ENCODE measurements at regions not wholly inside any gene's neighbourhood (a gene's known extent, or its start where the extent isn't known, plus 50 kb on each side); places are given as distances from the start of the nearest gene placed in this dataset.

DNA sequence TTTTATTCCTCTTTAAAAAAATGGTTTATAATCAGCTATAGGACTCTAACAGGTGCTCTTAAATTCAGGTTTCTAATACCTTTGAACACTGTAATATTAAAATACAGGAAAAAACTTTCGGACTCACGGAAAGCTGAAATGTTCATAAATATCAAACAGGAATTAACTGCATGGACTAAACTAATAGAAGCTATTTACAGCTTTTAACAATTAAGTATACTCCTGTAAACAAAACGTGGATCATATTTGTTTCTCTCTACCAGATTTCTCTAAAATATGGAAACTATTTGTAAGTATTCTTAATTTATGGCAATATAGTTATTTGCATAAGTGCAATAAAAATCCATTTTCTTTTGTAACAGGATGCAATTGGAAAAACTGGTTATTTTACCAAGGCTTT is 108.9 kb upstream of the RESF1 start:
- FAIRE-seq (no peak), DNase-seq (ENCODE audit: low read depth) (no peak)
- no peak overlapping the region for H2AFZ ChIP-seq (ENCODE audit: low read depth, low read length)
- no peak overlapping the region for H3K9ac ChIP-seq (ENCODE audit: low read length)
- H3K4me3 ChIP-seq (ENCODE audit: insufficient read depth, low read depth, low read length) = no peak overlapping the region
- H4K20me1 ChIP-seq (ENCODE audit: insufficient read depth, low read length) = no peaks in the 10 kb centered on the region
- no peaks in the 10 kb centered on the region for H3K79me2 ChIP-seq (ENCODE audit: insufficient read depth, low read length)
- no peak overlapping the region for H3K4me3 Mint-ChIP-seq (ENCODE audit: unreplicated experiment)
- H3K9me3 Mint-ChIP-seq (ENCODE audit: unreplicated experiment) = peaks cover 27% of the 10 kb centered on the region
- H3K27ac Mint-ChIP-seq (ENCODE audit: unreplicated experiment) = no peak overlapping the region
- H3K4me1 Mint-ChIP-seq (ENCODE audit: low read depth, unreplicated experiment) = no peaks in the 10 kb centered on the region
- H3K36me3 Mint-ChIP-seq (ENCODE audit: low read depth, unreplicated experiment) = no peaks in the 10 kb centered on the region
- TF ChIP-seq EZH2 (IDR thresholded peaks at IDR 0.05; ENCODE audit: insufficient read depth, low read length) = no peak
- TF ChIP-seq, protein P1, sequence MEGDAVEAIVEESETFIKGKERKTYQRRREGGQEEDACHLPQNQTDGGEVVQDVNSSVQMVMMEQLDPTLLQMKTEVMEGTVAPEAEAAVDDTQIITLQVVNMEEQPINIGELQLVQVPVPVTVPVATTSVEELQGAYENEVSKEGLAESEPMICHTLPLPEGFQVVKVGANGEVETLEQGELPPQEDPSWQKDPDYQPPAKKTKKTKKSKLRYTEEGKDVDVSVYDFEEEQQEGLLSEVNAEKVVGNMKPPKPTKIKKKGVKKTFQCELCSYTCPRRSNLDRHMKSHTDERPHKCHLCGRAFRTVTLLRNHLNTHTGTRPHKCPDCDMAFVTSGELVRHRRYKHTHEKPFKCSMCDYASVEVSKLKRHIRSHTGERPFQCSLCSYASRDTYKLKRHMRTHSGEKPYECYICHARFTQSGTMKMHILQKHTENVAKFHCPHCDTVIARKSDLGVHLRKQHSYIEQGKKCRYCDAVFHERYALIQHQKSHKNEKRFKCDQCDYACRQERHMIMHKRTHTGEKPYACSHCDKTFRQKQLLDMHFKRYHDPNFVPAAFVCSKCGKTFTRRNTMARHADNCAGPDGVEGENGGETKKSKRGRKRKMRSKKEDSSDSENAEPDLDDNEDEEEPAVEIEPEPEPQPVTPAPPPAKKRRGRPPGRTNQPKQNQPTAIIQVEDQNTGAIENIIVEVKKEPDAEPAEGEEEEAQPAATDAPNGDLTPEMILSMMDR (IDR thresholded peaks at IDR 0.05; ENCODE audit: insufficient read depth, low read depth, low read length) = no peak
- H3K36me3 ChIP-seq (ENCODE audit: insufficient read depth, low read length) = no peaks in the 10 kb centered on the region
- H3K27ac ChIP-seq (ENCODE audit: low read depth, low read length) = no peak overlapping the region
- H3K27me3 ChIP-seq (ENCODE audit: insufficient read depth, low read length) = no peaks in the 10 kb centered on the region
- no peaks in the 10 kb centered on the region for H3K27me3 Mint-ChIP-seq (ENCODE audit: low read depth, unreplicated experiment)
- no peak overlapping the region for H3K4me2 ChIP-seq (ENCODE audit: low read length)
- no peaks in the 10 kb centered on the region for H3K4me1 ChIP-seq (ENCODE audit: insufficient read depth, low read length)
- H3K9me3 ChIP-seq (ENCODE audit: insufficient read depth, low read depth, low read length) = peaks cover 10% of the 10 kb centered on the region

DNA sequence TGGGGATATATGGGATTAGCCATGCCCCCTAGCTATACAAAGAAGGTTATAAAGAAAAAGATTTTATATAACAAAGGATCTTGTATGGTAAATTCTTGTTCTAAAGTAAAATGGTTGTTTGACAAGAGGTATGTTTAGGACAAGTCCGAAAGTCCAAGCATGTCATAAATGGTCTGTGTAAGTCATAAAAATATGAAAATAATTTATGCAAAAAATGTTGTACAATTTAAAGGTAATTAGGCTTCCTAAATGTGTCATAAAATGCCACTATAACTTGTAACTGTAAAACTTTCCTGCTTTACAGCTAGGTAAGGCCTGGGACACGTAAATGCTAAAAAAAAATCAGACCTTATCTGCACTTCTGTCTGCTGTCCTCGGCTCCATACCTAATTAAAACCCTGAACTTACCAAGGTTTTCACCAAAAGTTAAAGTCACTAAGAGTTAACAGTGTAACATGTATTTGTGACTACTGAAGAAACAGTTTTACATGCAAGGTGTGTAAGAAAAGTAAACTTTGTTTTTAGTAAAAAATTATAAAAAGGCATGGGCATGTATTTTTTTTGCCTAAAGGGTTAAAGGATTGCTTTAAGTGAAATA is 110.0 kb upstream of the RESF1 start:
- FAIRE-seq (no peak), DNase-seq (ENCODE audit: low read depth) (peak; percentile 14)
- H3K36me3 Mint-ChIP-seq (ENCODE audit: low read depth, unreplicated experiment) = no peaks in the 10 kb centered on the region
- Histone ChIP-seq H3K9ac (ENCODE audit: low read length) (no peak overlapping the region), H3K4me2 (ENCODE audit: low read length) (no peak overlapping the region), H3K4me3 (ENCODE audit: insufficient read depth, low read depth, low read length) (no peak overlapping the region), H3K9me3 (ENCODE audit: insufficient read depth, low read depth, low read length) (peaks cover 10% of the 10 kb centered on the region), H3K27me3 (ENCODE audit: insufficient read depth, low read length) (no peaks in the 10 kb centered on the region), H3K4me1 (ENCODE audit: insufficient read depth, low read length) (no peaks in the 10 kb centered on the region), H2AFZ (ENCODE audit: low read depth, low read length) (no peak overlapping the region), H4K20me1 (ENCODE audit: insufficient read depth, low read length) (no peaks in the 10 kb centered on the region), H3K27ac (ENCODE audit: low read depth, low read length) (no peak overlapping the region), H3K79me2 (ENCODE audit: insufficient read depth, low read length) (no peaks in the 10 kb centered on the region), H3K36me3 (ENCODE audit: insufficient read depth, low read length) (no peaks in the 10 kb centered on the region)
- H3K27ac Mint-ChIP-seq (ENCODE audit: unreplicated experiment) = no peak overlapping the region
- no peaks in the 10 kb centered on the region for H3K27me3 Mint-ChIP-seq (ENCODE audit: low read depth, unreplicated experiment)
- TF ChIP-seq, protein P1 (IDR thresholded peaks at IDR 0.05; ENCODE audit: insufficient read depth, low read depth, low read length) = no peak
- no peak for TF ChIP-seq EZH2 (IDR thresholded peaks at IDR 0.05; ENCODE audit: insufficient read depth, low read length)
- no peak overlapping the region for H3K4me3 Mint-ChIP-seq (ENCODE audit: unreplicated experiment)
- no peaks in the 10 kb centered on the region for H3K4me1 Mint-ChIP-seq (ENCODE audit: low read depth, unreplicated experiment)
- H3K9me3 Mint-ChIP-seq (ENCODE audit: unreplicated experiment) = peaks cover 27% of the 10 kb centered on the region

DNA sequence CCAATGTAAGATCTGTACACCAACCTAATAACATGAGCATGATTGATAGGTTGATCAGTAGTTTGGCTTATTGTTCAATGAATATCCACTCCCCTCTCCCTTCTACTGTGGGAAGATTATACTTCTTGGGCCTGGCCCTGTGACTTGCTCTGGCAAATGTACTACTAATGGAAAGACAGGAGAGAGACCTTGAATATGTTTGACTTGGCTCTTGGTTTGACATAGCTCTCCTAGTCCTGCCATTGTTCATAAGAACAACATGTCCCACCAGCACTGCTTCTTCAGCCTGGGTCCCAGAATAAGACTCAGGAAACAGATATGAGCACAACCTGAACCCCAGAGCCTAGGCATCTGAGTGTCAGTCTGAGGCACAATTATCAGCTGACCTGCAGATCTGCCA is 112.8 kb upstream of the RESF1 start:
- H3K9me3 Mint-ChIP-seq (ENCODE audit: unreplicated experiment) = peaks cover 23% of the 10 kb centered on the region
- Histone ChIP-seq H4K20me1 (ENCODE audit: insufficient read depth, low read length) (no peaks in the 10 kb centered on the region), H3K4me3 (ENCODE audit: insufficient read depth, low read depth, low read length) (no peak overlapping the region), H3K9me3 (ENCODE audit: insufficient read depth, low read depth, low read length) (peaks cover 10% of the 10 kb centered on the region), H3K27ac (ENCODE audit: low read depth, low read length) (no peak overlapping the region), H3K4me2 (ENCODE audit: low read length) (no peak overlapping the region), H3K27me3 (ENCODE audit: insufficient read depth, low read length) (no peaks in the 10 kb centered on the region), H3K36me3 (ENCODE audit: insufficient read depth, low read length) (no peaks in the 10 kb centered on the region), H3K9ac (ENCODE audit: low read length) (no peak overlapping the region), H2AFZ (ENCODE audit: low read depth, low read length) (no peak overlapping the region), H3K79me2 (ENCODE audit: insufficient read depth, low read length) (no peaks in the 10 kb centered on the region), H3K4me1 (ENCODE audit: insufficient read depth, low read length) (no peaks in the 10 kb centered on the region)
- no peak for FAIRE-seq
- H3K4me1 Mint-ChIP-seq (ENCODE audit: low read depth, unreplicated experiment) = no peaks in the 10 kb centered on the region
- H3K27me3 Mint-ChIP-seq (ENCODE audit: low read depth, unreplicated experiment) = no peaks in the 10 kb centered on the region
- H3K27ac Mint-ChIP-seq (ENCODE audit: unreplicated experiment) = no peak overlapping the region
- no peak overlapping the region for H3K4me3 Mint-ChIP-seq (ENCODE audit: unreplicated experiment)
- H3K36me3 Mint-ChIP-seq (ENCODE audit: low read depth, unreplicated experiment) = no peaks in the 10 kb centered on the region
- TF ChIP-seq, protein P1 (IDR thresholded peaks at IDR 0.05; ENCODE audit: insufficient read depth, low read depth, low read length) = no peak
- no peak for TF ChIP-seq EZH2 (IDR thresholded peaks at IDR 0.05; ENCODE audit: insufficient read depth, low read length)
- DNase-seq (ENCODE audit: low read depth) = no peak
